ENCODE measurements at regions not wholly inside any gene's neighbourhood (a gene's known extent, or its start where the extent isn't known, plus 50 kb on each side); places are given as distances from the start of the nearest gene placed in this dataset.
"Not testable (repeated sequence)": the region's sequence is repeated elsewhere in the genome, so short reads cannot be mapped to it uniquely, and the experiment has no call there.

DNA sequence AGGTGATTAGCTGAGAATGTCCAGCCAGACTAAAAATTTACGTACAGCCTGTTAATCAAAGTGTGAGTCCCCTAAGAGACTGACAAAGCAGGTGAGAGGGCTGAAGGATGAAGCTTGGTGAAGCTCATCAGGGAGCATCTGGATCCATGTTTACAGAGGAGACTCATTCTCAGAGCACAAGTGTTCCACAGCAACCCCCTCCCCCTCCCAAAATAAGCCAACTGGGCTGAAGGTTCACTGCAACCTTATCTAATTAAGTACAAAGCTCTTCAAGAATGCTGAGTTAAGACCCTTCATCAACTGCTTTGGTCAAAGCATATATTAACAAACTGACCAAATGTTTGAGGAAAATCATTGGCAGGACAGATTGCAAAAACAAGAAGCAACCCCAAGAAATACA lies 262.6 kb upstream of the ZNF385D start:
- TF ChIP-seq, protein P1, sequence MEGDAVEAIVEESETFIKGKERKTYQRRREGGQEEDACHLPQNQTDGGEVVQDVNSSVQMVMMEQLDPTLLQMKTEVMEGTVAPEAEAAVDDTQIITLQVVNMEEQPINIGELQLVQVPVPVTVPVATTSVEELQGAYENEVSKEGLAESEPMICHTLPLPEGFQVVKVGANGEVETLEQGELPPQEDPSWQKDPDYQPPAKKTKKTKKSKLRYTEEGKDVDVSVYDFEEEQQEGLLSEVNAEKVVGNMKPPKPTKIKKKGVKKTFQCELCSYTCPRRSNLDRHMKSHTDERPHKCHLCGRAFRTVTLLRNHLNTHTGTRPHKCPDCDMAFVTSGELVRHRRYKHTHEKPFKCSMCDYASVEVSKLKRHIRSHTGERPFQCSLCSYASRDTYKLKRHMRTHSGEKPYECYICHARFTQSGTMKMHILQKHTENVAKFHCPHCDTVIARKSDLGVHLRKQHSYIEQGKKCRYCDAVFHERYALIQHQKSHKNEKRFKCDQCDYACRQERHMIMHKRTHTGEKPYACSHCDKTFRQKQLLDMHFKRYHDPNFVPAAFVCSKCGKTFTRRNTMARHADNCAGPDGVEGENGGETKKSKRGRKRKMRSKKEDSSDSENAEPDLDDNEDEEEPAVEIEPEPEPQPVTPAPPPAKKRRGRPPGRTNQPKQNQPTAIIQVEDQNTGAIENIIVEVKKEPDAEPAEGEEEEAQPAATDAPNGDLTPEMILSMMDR (IDR thresholded peaks at IDR 0.05): no peak
- H3K27ac ChIP-seq: no peak overlapping the region
- no peaks in the 10 kb centered on the region for H3K27me3 ChIP-seq (replicated peaks; ENCODE audit: insufficient read depth)
- H3K9me3 ChIP-seq: no peaks in the 10 kb centered on the region
- no peak overlapping the region for H3K4me3 ChIP-seq
- DNase-seq (ENCODE audit: low spot score) (no peak), ATAC-seq (ENCODE audit: insufficient number of reproducible peaks, low FRiP score, low read depth) (no peak)
- H3K36me3 ChIP-seq: no peaks in the 10 kb centered on the region
- H3K4me1 ChIP-seq (ENCODE audit: control insufficient read depth in 1 of 2, low read depth in 2 of 2): no peaks in the 10 kb centered on the region

DNA sequence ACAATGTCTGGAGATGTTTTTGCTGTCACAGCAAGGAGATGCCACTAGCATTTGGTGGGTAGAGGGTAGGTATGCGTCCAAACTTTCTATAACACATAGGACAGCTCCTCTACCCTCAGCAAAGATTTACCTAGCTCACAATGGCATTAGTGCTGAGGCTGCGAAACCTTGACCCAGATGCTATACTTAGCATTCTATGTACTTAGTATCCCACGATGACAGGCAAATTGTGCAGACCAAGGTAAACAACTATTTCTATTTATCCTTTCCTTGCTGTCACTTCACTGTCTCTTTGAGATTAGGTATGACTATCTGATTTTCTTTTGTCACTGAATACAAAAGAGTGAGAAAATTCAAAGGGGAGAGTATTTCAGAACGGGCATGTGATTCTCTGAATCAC lies 265.2 kb upstream of the ZNF385D start:
- Histone ChIP-seq H3K36me3 (no peaks in the 10 kb centered on the region), H3K27me3 (replicated peaks; ENCODE audit: insufficient read depth) (no peaks in the 10 kb centered on the region), H3K4me1 (ENCODE audit: control insufficient read depth in 1 of 2, low read depth in 2 of 2) (no peaks in the 10 kb centered on the region), H3K9me3 (no peaks in the 10 kb centered on the region), H3K4me3 (no peak overlapping the region), H3K27ac (no peak overlapping the region)
- DNase-seq (ENCODE audit: low spot score) (no peak), ATAC-seq (ENCODE audit: insufficient number of reproducible peaks, low FRiP score, low read depth) (no peak)
- TF ChIP-seq, protein P1 (IDR thresholded peaks at IDR 0.05): no peak

DNA sequence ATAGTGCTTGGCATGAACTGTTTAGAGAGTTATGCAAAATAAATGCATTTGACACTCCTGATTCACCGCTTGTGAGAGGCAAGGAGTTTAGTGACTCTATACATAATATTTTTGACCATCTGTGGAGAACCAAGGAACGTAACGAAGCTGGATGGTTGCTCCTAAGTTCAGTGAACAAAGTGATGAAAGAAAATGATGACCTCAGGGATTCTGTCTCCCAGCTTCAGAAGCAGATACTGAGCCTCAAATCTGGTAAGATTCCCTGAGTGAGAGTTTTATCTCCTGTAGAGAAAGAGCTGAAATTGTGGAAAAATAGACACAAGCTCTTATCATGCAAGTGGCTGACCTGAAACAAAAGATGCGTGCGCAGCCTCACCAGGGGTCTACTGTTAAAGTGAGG lies 273.6 kb upstream of the ZNF385D start:
- not testable (repeated sequence) for H3K4me3 ChIP-seq; H3K27ac ChIP-seq; H3K9me3 ChIP-seq; H3K27me3 ChIP-seq (replicated peaks; ENCODE audit: insufficient read depth); H3K4me1 ChIP-seq (ENCODE audit: control insufficient read depth in 1 of 2, low read depth in 2 of 2); H3K36me3 ChIP-seq; ATAC-seq (ENCODE audit: insufficient number of reproducible peaks, low FRiP score, low read depth); DNase-seq (ENCODE audit: low spot score)

DNA sequence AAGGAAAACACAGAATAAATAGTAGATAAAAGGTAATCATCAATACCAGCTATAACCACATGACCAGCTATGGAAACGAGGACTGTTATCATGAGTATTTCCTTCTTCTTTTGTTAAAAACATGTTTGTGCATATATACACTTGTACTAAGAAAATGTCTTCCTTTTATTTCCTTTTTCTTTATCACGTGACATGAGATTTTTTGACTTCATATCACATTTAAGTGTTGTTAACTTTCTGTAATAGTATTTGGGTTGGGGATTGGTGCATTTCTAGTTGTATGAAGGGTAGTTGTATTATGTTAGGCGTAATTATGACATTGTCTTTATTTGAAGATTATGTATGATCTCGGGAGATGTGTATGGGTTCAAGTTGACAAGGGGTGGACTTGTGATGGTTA lies 278.5 kb upstream of the ZNF385D start:
- no peak overlapping the region for H3K4me3 ChIP-seq
- no peak for DNase-seq (ENCODE audit: low spot score)
- TF ChIP-seq, protein P1 (IDR thresholded peaks at IDR 0.05): no peak
- no peaks in the 10 kb centered on the region for H3K9me3 ChIP-seq
- no peak for ATAC-seq (ENCODE audit: insufficient number of reproducible peaks, low FRiP score, low read depth)
- H3K4me1 ChIP-seq (ENCODE audit: control insufficient read depth in 1 of 2, low read depth in 2 of 2): no peaks in the 10 kb centered on the region
- no peaks in the 10 kb centered on the region for H3K27me3 ChIP-seq (replicated peaks; ENCODE audit: insufficient read depth)
- H3K36me3 ChIP-seq: no peaks in the 10 kb centered on the region
- no peak overlapping the region for H3K27ac ChIP-seq

DNA sequence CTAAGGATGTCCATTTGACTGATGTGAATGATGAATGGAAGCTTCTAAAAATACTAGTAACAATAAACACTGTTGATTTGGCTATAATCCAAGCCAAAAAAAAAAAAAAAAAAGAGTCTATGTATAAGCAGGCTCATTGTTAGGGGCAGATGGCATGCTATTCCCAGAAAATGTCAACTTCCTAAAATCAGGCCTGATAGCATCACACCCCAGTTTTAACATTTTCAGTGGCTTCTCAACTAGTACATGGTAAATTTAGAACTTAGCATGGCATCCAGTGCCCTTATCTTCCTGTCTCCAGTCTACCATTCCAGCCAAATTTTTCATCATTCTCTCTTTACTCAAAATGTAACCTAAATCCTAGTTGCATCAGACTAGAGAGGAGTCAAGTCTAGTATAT lies 288.2 kb upstream of the ZNF385D start:
- ATAC-seq (ENCODE audit: insufficient number of reproducible peaks, low FRiP score, low read depth) (no peak), DNase-seq (ENCODE audit: low spot score) (no peak)
- Histone ChIP-seq H3K4me3 (no peak overlapping the region), H3K4me1 (ENCODE audit: control insufficient read depth in 1 of 2, low read depth in 2 of 2) (no peaks in the 10 kb centered on the region), H3K27me3 (replicated peaks; ENCODE audit: insufficient read depth) (no peaks in the 10 kb centered on the region), H3K9me3 (no peaks in the 10 kb centered on the region), H3K27ac (no peak overlapping the region), H3K36me3 (no peaks in the 10 kb centered on the region)
- TF ChIP-seq, protein P1 (IDR thresholded peaks at IDR 0.05): no peak

DNA sequence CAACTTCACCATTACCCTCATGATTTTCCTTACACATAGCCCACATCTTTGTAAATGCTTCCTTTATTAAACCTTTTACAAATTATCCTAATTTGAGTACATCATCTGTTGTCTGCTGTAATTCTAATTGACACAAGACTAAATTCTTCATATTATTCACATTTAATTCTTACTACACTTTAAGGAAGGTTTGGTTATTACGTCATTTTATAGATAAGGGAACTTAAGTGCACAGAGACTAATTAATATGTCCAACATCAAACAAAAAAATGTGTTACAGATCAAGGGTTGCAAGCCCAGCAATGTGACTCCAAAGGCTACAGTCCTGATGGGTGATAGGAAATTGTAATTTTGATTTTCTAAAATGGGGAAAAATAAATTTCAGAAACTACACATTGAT lies 289.1 kb upstream of the ZNF385D start:
- DNase-seq (ENCODE audit: low spot score) (no peak), ATAC-seq (ENCODE audit: insufficient number of reproducible peaks, low FRiP score, low read depth) (no peak)
- no peak overlapping the region for H3K27ac ChIP-seq
- H3K4me1 ChIP-seq (ENCODE audit: control insufficient read depth in 1 of 2, low read depth in 2 of 2): no peaks in the 10 kb centered on the region
- TF ChIP-seq, protein P1 (IDR thresholded peaks at IDR 0.05): no peak
- H3K9me3 ChIP-seq: no peaks in the 10 kb centered on the region
- no peak overlapping the region for H3K4me3 ChIP-seq
- no peaks in the 10 kb centered on the region for H3K27me3 ChIP-seq (replicated peaks; ENCODE audit: insufficient read depth)
- no peaks in the 10 kb centered on the region for H3K36me3 ChIP-seq

All from thoracic aorta (tissue), 2 donors.